ENCODE measurements at regions not wholly inside any gene's neighbourhood (a gene's known extent, or its start where the extent isn't known, plus 50 kb on each side); places are given as distances from the start of the nearest gene placed in this dataset.
A peak's percentile ranks its signal among the peaks of the same experiment; 100 is the strongest.

GRCh38 chr6:56378507-56378906, 131.1 kb upstream of the COL21A1 start:
- DNase-seq (ENCODE audit: low spot score): no peak

- DNase-seq (ENCODE audit: low spot score): no peak
Measured at GRCh38 chr6:56377295-56377694, 129.9 kb upstream of the COL21A1 start.

GRCh38 chr6:56375806-56376205, 128.4 kb upstream of the COL21A1 start:
- DNase-seq (ENCODE audit: low spot score): no peak

GRCh38 chr6:56374841-56375369, 127.5 kb upstream of the COL21A1 start:
- DNase-seq (ENCODE audit: low spot score): no peak

- no peak for DNase-seq (ENCODE audit: low spot score)
Measured at GRCh38 chr6:56372406-56372995, 125.1 kb upstream of the COL21A1 start.

GRCh38 chr6:56370561-56371211, 123.3 kb upstream of the COL21A1 start:
- DNase-seq (ENCODE audit: low spot score): no peak

- DNase-seq (ENCODE audit: low spot score): no peak
Measured at GRCh38 chr6:56370127-56370540, 122.8 kb upstream of the COL21A1 start.

- no peak for DNase-seq (ENCODE audit: low spot score)
Measured at GRCh38 chr6:56368491-56368890, 121.1 kb upstream of the COL21A1 start.

GRCh38 chr6:56366141-56366852, 118.9 kb upstream of the COL21A1 start:
- DNase-seq (ENCODE audit: low spot score): no peak

GRCh38 chr6:56364827-56365339, 117.5 kb upstream of the COL21A1 start:
- no peak for DNase-seq (ENCODE audit: low spot score)

GRCh38 chr6:56364431-56364826, 117.0 kb upstream of the COL21A1 start:
- DNase-seq (ENCODE audit: low spot score): peak; percentile 59

GRCh38 chr6:56363796-56364430, 116.5 kb upstream of the COL21A1 start:
- DNase-seq (ENCODE audit: low spot score): no peak

- DNase-seq (ENCODE audit: low spot score): no peak
Measured at GRCh38 chr6:56361812-56362211, 114.4 kb upstream of the COL21A1 start.

- DNase-seq (ENCODE audit: low spot score): peak; percentile 80
Measured at GRCh38 chr6:56359201-56359899, 112.0 kb upstream of the COL21A1 start.

- DNase-seq (ENCODE audit: low spot score): no peak
Measured at GRCh38 chr6:56357616-56358373, 110.4 kb upstream of the COL21A1 start.

GRCh38 chr6:56356426-56356825, 109.0 kb upstream of the COL21A1 start:
- DNase-seq (ENCODE audit: low spot score): no peak

GRCh38 chr6:56353860-56354259, 106.5 kb upstream of the COL21A1 start:
- no peak for DNase-seq (ENCODE audit: low spot score)

- DNase-seq (ENCODE audit: low spot score): no peak
Measured at GRCh38 chr6:56350628-56351260, 103.4 kb upstream of the COL21A1 start.

- DNase-seq (ENCODE audit: low spot score): no peak
Measured at GRCh38 chr6:56349194-56349593, 101.8 kb upstream of the COL21A1 start.

GRCh38 chr6:56348578-56348977, 101.2 kb upstream of the COL21A1 start:
- DNase-seq (ENCODE audit: low spot score): peak; percentile 58

GRCh38 chr6:56347526-56347925, 100.1 kb upstream of the COL21A1 start:
- DNase-seq (ENCODE audit: low spot score): no peak
